ENCODE measurements at regions not wholly inside any gene's neighbourhood (a gene's known extent, or its start where the extent isn't known, plus 50 kb on each side); places are given as distances from the start of the nearest gene placed in this dataset.

DNA sequence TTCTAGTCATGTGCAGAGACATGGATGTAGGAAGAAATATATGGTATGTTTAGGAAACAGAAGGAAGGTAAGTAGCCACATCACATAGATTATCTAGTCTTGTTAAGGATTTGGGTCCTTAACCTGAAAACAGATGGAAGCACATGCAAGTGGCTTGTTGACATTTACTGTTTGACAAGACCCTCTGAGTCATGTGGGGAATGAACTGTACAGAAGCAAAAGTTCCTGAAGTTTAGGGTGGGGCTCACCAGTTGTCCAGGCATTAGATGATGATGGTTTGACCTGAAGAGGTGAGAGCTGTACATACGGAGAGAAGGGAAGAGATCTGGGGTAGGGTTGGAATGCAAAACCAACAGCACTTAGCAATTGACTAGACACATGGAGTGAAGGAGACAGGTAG lies 281.1 kb upstream of the GRIP1 start:
- H3K9ac ChIP-seq (ENCODE audit: low read length), result no peak overlapping the region
- H2BK5ac ChIP-seq (ENCODE audit: low read depth, low read length, poor library complexity), result no peak overlapping the region
- H3K4ac ChIP-seq (ENCODE audit: low read depth, low read length), result peak overlapping the region; percentile 35
- peaks cover 7 to 13% of the 10 kb centered on the region in 2 experiments for H3K4me1 ChIP-seq (ENCODE audit: control insufficient read depth in 1 of 2, insufficient read depth in 2 of 2, low read length in 2 of 2)
- H3K27ac ChIP-seq (ENCODE audit: low read depth, low read length), result no peak overlapping the region
- H3K27me3 ChIP-seq (ENCODE audit: insufficient read depth, low read length), result no peaks in the 10 kb centered on the region
- WGBS (ENCODE audit: extremely low coverage, insufficient coverage, insufficient read length), result no CpG with 5 or more reads among the region's 1 CpG
- H2AFZ ChIP-seq (ENCODE audit: insufficient read depth, low read length, poor library complexity), result no peak overlapping the region
- no peak overlapping the region for H3K14ac ChIP-seq (ENCODE audit: low read length)
- no peak overlapping the region for H3K23ac ChIP-seq (ENCODE audit: low read length)
- no peak overlapping the region for H3K4me3 ChIP-seq (ENCODE audit: low read depth, low read length)
- no peak overlapping the region for H4K91ac ChIP-seq (ENCODE audit: low read depth, low read length)
- H3K4me2 ChIP-seq (ENCODE audit: low read length), result no peak overlapping the region
- H3K79me1 ChIP-seq (ENCODE audit: low read length), result peaks cover 3% of the 10 kb centered on the region
- no peak overlapping the region for H4K12ac ChIP-seq (ENCODE audit: low read depth, low read length)
- H2BK120ac ChIP-seq (ENCODE audit: insufficient read depth, low read length, poor library complexity), result no peak overlapping the region
- H3K79me2 ChIP-seq (ENCODE audit: control insufficient read depth, insufficient read depth, low read length, poor library complexity), result no peaks in the 10 kb centered on the region
- H2AK5ac ChIP-seq (ENCODE audit: low read length), result no peak overlapping the region
- H2BK12ac ChIP-seq (ENCODE audit: low read length), result peak overlapping the region; percentile 66
- H3K18ac ChIP-seq (ENCODE audit: low read length), result no peak overlapping the region
- no peaks in the 10 kb centered on the region for H3K36me3 ChIP-seq (ENCODE audit: control insufficient read depth in 1 of 2, insufficient read depth in 2 of 2, low read length in 2 of 2)
- DNase-seq, result no peak
- no peak overlapping the region for H4K8ac ChIP-seq (ENCODE audit: low read depth, low read length)
- H3K9me3 ChIP-seq (ENCODE audit: insufficient read depth, low read depth, low read length), result no peaks in the 10 kb centered on the region

DNA sequence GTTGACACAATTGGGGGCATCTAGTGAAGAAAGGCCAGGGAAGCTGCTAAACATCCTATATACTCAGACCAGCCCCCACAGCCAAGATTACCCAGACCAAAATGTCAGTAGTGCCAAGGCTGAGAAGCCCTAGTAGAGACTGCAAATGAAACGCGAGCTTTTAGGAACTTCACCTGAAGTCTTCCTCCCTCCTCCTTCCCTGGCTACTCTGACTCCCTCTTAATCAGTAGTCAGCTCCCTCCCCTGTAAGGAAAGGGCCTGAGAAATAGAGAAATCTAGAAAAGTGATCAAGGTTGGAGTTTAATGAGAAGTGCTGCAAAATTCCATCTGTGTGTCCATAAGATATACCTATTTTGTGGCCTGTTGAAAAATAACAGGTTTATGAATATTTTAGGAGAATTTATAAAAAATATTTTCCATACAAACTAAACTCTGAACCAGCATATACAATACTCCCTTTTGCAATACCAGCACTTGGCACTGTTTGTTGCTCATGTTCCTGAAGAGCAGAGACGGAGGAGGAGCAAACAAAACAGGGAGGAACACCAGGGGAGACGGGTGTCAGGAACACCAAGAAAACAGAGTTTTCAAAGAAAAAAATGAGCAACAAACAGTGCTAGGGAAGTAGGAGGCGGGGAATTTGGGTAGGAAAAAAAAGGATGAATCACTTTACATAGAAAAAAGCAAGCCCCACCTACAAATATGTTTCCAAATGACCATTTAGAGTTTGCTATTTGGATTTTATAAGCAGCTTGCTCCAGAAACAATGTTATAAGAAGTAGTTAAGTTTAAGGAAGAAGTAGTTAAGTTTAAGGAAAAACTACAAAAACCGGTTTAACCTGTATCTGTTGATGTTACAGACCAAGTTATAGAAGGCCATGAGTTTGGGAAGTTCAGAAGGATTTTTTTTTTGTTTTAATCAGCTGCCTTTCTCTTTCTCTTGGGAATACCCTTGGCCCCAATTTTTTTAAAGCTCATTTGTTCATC lies 282.1 kb upstream of the GRIP1 start:
- no peak overlapping the region for H2AFZ ChIP-seq (ENCODE audit: insufficient read depth, low read length, poor library complexity)
- H3K9me3 ChIP-seq (ENCODE audit: insufficient read depth, low read depth, low read length), result no peaks in the 10 kb centered on the region
- no peak overlapping the region for H3K4me3 ChIP-seq (ENCODE audit: low read depth, low read length)
- no peak overlapping the region for H3K4ac ChIP-seq (ENCODE audit: low read depth, low read length)
- peak overlapping the region; percentile 4 for H3K14ac ChIP-seq (ENCODE audit: low read length)
- H3K27ac ChIP-seq (ENCODE audit: low read depth, low read length), result peak overlapping the region; percentile 48
- H3K9ac ChIP-seq (ENCODE audit: low read length), result no peak overlapping the region
- peak overlapping the region; percentile 18 for H3K4me2 ChIP-seq (ENCODE audit: low read length)
- no peak overlapping the region for H4K12ac ChIP-seq (ENCODE audit: low read depth, low read length)
- H3K27me3 ChIP-seq (ENCODE audit: insufficient read depth, low read length), result no peaks in the 10 kb centered on the region
- no peaks in the 10 kb centered on the region for H3K36me3 ChIP-seq (ENCODE audit: control insufficient read depth in 1 of 2, insufficient read depth in 2 of 2, low read length in 2 of 2)
- H2BK120ac ChIP-seq (ENCODE audit: insufficient read depth, low read length, poor library complexity), result peak overlapping the region; percentile 29
- peak overlapping the region; percentile 5 for H2BK5ac ChIP-seq (ENCODE audit: low read depth, low read length, poor library complexity)
- peak overlapping the region; percentile 26 for H4K8ac ChIP-seq (ENCODE audit: low read depth, low read length)
- peaks cover 3% of the 10 kb centered on the region for H3K79me1 ChIP-seq (ENCODE audit: low read length)
- peak overlapping the region; percentile 41 for H4K91ac ChIP-seq (ENCODE audit: low read depth, low read length)
- no CpG with 5 or more reads among the region's 6 CpGs for WGBS (ENCODE audit: extremely low coverage, insufficient coverage, insufficient read length)
- H3K4me1 ChIP-seq (ENCODE audit: control insufficient read depth in 1 of 2, insufficient read depth in 2 of 2, low read length in 2 of 2), result peaks cover 7 to 12% of the 10 kb centered on the region in 2 experiments
- DNase-seq, result peak; percentile 18 to 76
- no peaks in the 10 kb centered on the region for H3K79me2 ChIP-seq (ENCODE audit: control insufficient read depth, insufficient read depth, low read length, poor library complexity)
- no peak overlapping the region for H2BK12ac ChIP-seq (ENCODE audit: low read length)
- H2AK5ac ChIP-seq (ENCODE audit: low read length), result no peak overlapping the region
- no peak overlapping the region for H3K18ac ChIP-seq (ENCODE audit: low read length)
- H3K23ac ChIP-seq (ENCODE audit: low read length), result no peak overlapping the region

DNA sequence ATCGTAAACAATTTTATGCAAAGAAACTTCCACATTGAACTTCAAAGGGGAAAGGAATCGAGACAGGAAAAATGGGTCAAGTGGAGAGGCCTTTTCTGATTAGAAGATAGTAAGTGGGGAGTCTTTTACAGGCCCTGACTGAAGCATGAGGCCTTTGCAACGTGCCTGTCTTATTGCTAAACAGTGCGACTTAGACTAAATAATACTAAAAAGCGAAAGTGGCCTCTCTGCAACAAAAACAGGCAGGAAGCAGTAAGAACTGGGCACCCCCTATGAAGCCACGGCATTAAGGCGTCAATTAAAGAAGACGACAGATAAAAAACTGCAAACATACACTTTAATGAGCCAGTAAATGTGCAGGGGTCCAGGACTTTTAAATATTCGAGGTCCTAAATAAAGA lies 283.4 kb upstream of the GRIP1 start:
- H4K12ac ChIP-seq (ENCODE audit: low read depth, low read length), result peak overlapping the region; percentile 43
- no peaks in the 10 kb centered on the region for H3K9me3 ChIP-seq (ENCODE audit: insufficient read depth, low read depth, low read length)
- DNase-seq, result no peak
- H3K36me3 ChIP-seq (ENCODE audit: control insufficient read depth in 1 of 2, insufficient read depth in 2 of 2, low read length in 2 of 2), result no peaks in the 10 kb centered on the region
- H3K79me2 ChIP-seq (ENCODE audit: control insufficient read depth, insufficient read depth, low read length, poor library complexity), result no peaks in the 10 kb centered on the region
- H3K4me3 ChIP-seq (ENCODE audit: low read depth, low read length), result no peak overlapping the region
- peaks cover 3% of the 10 kb centered on the region for H3K79me1 ChIP-seq (ENCODE audit: low read length)
- peak overlapping the region; percentile 71 for H2BK12ac ChIP-seq (ENCODE audit: low read length)
- H3K14ac ChIP-seq (ENCODE audit: low read length), result no peak overlapping the region
- H3K4ac ChIP-seq (ENCODE audit: low read depth, low read length), result no peak overlapping the region
- H3K4me2 ChIP-seq (ENCODE audit: low read length), result no peak overlapping the region
- H2AFZ ChIP-seq (ENCODE audit: insufficient read depth, low read length, poor library complexity), result no peak overlapping the region
- H2BK120ac ChIP-seq (ENCODE audit: insufficient read depth, low read length, poor library complexity), result no peak overlapping the region
- peak overlapping the region; percentile 55 for H4K91ac ChIP-seq (ENCODE audit: low read depth, low read length)
- no peak overlapping the region for H2AK5ac ChIP-seq (ENCODE audit: low read length)
- H3K23ac ChIP-seq (ENCODE audit: low read length), result no peak overlapping the region
- H3K4me1 ChIP-seq (ENCODE audit: control insufficient read depth in 1 of 2, insufficient read depth in 2 of 2, low read length in 2 of 2), result peaks cover 7 to 9% of the 10 kb centered on the region in 2 experiments
- H3K27ac ChIP-seq (ENCODE audit: low read depth, low read length), result no peak overlapping the region
- H3K9ac ChIP-seq (ENCODE audit: low read length), result no peak overlapping the region
- no peak overlapping the region for H3K18ac ChIP-seq (ENCODE audit: low read length)
- WGBS (ENCODE audit: extremely low coverage, insufficient coverage, insufficient read length), result no CpG with 5 or more reads among the region's 9 CpGs
- H2BK5ac ChIP-seq (ENCODE audit: low read depth, low read length, poor library complexity), result no peak overlapping the region
- H4K8ac ChIP-seq (ENCODE audit: low read depth, low read length), result no peak overlapping the region
- no peaks in the 10 kb centered on the region for H3K27me3 ChIP-seq (ENCODE audit: insufficient read depth, low read length)

DNA sequence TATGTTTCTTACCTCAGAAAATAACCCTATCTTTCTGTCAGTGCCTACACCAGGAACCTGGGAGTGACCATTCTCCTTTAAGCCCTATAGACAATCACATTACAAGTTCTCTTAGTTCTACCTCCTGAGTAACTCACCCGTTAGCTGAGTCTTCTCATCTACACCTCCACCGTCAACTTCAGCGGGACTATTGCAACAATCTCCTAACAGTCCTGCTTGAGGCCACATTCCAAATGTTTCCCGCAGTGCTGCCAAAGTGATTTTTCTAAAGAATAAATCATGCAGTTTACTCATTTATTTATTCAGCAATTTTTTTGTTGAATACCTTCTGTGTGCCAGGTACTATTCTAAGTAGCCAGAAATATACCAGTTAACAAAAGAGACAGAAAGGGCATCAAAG lies 285.0 kb upstream of the GRIP1 start:
- no peak overlapping the region for H2BK5ac ChIP-seq (ENCODE audit: low read depth, low read length, poor library complexity)

More for the DNA sequence above, 285.0 kb upstream of the GRIP1 start:
- no peak overlapping the region for H2BK12ac ChIP-seq (ENCODE audit: low read length)
- H3K4me2 ChIP-seq (ENCODE audit: low read length), result no peak overlapping the region
- H4K91ac ChIP-seq (ENCODE audit: low read depth, low read length), result no peak overlapping the region
- no peak overlapping the region for H2AFZ ChIP-seq (ENCODE audit: insufficient read depth, low read length, poor library complexity)
- H3K79me2 ChIP-seq (ENCODE audit: control insufficient read depth, insufficient read depth, low read length, poor library complexity), result no peaks in the 10 kb centered on the region
- H3K27ac ChIP-seq (ENCODE audit: low read depth, low read length), result no peak overlapping the region
- no peak overlapping the region for H4K12ac ChIP-seq (ENCODE audit: low read depth, low read length)
- H2BK120ac ChIP-seq (ENCODE audit: insufficient read depth, low read length, poor library complexity), result no peak overlapping the region
- no peaks in the 10 kb centered on the region for H3K27me3 ChIP-seq (ENCODE audit: insufficient read depth, low read length)
- no peaks in the 10 kb centered on the region for H3K9me3 ChIP-seq (ENCODE audit: insufficient read depth, low read depth, low read length)
- peak; percentile 39 to 65 for DNase-seq
- no peak overlapping the region for H4K8ac ChIP-seq (ENCODE audit: low read depth, low read length)
- no peak overlapping the region for H3K14ac ChIP-seq (ENCODE audit: low read length)
- no peak overlapping the region for H3K18ac ChIP-seq (ENCODE audit: low read length)
- peaks cover 7 to 9% of the 10 kb centered on the region in 2 experiments for H3K4me1 ChIP-seq (ENCODE audit: control insufficient read depth in 1 of 2, insufficient read depth in 2 of 2, low read length in 2 of 2)
- no peak overlapping the region for H3K4me3 ChIP-seq (ENCODE audit: low read depth, low read length)
- no peak overlapping the region for H2AK5ac ChIP-seq (ENCODE audit: low read length)
- H3K23ac ChIP-seq (ENCODE audit: low read length), result no peak overlapping the region
- WGBS (ENCODE audit: extremely low coverage, insufficient coverage, insufficient read length), result no CpG with 5 or more reads among the region's 4 CpGs
- no peak overlapping the region for H3K4ac ChIP-seq (ENCODE audit: low read depth, low read length)
- H3K36me3 ChIP-seq (ENCODE audit: control insufficient read depth in 1 of 2, insufficient read depth in 2 of 2, low read length in 2 of 2), result no peaks in the 10 kb centered on the region
- H3K9ac ChIP-seq (ENCODE audit: low read length), result no peak overlapping the region
- H3K79me1 ChIP-seq (ENCODE audit: low read length), result peaks cover 3% of the 10 kb centered on the region
